Activated naive CD4-positive, alpha-beta T cell treated with Interleukin-2 at 50 U/mL for 16 hours (primary cell): ENCODE measurements at regions not wholly inside any gene's neighbourhood (a gene's known extent, or its start where the extent isn't known, plus 50 kb on each side); places are given as distances from the start of the nearest gene placed in this dataset.

Experiments
- DNase-seq: peaks from one replicate; pipeline ENCODE4 v3.0.0-alpha.2; 2020

DNA sequence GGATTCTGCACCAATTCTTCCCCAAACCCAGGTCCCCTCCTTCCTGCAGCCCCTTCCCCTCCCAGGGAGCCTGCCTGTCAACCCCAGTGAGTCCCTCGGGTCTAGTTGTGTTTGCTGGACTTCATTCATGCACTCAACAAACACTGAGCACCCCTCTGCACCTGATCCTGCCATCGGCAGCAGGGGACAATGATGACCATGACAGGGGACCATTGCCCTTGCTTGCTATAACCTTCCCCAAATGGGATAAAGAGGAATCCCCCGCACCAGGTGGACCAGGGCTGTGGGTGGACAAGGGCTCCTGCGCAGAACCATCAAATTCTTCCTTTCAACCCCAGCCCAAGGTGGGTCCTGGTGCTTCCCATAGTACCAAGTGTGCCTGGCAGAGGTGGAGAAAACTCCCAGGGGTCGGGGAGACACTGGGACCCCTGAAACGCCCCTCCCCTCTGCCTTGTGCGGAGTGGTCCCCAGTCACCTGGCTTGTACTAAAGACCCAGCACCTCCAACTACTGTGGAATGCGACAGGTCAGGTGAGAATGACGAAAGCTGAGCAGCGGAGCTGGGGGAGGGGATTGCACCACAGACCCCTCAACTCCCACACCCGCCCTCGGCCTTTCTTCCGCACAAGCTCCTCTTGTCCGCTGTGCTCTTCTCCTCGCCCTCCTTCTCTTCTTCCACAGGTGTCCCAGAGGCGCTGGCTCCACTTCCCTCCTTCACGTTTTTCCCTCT is 119.9 kb upstream of the ZNF217 start:
- no peak for DNase-seq

DNA sequence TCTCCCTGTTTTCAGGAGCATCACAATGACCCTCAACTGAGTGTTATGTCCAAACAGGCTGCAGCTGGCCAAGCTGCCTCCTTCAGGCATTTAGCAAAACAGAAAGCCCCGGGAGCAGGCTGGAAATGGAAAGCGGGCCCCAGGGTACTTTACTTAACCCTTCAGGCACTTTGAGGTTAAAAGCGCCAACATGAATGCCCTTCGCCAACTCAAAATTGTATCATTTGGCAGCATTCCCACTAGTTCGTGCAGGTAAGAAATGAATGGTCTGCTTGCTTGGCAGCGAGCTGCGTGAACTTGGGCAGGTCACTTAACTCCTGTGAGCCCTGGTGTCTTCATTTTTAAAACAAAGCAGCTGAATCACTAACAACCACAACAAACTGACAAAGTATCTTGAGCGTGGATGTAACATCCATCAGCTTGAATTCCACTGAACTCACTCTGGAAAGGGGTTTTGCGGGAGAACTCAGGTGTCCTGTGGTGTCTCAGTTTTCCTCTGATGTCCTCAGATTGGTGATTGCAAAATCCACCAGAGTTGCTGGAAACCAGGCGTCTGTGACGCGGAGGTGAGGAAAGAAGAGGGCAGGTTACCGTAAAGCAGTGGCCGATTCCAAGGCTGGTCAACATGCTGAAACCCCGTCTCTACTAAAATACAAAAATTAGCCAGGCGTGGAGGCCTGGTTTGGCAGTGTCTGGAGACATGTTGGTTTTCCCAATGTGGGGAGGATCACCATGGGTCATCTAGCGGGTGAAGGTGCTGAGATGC is 118.8 kb upstream of the ZNF217 start:
- DNase-seq, result no peak

DNA sequence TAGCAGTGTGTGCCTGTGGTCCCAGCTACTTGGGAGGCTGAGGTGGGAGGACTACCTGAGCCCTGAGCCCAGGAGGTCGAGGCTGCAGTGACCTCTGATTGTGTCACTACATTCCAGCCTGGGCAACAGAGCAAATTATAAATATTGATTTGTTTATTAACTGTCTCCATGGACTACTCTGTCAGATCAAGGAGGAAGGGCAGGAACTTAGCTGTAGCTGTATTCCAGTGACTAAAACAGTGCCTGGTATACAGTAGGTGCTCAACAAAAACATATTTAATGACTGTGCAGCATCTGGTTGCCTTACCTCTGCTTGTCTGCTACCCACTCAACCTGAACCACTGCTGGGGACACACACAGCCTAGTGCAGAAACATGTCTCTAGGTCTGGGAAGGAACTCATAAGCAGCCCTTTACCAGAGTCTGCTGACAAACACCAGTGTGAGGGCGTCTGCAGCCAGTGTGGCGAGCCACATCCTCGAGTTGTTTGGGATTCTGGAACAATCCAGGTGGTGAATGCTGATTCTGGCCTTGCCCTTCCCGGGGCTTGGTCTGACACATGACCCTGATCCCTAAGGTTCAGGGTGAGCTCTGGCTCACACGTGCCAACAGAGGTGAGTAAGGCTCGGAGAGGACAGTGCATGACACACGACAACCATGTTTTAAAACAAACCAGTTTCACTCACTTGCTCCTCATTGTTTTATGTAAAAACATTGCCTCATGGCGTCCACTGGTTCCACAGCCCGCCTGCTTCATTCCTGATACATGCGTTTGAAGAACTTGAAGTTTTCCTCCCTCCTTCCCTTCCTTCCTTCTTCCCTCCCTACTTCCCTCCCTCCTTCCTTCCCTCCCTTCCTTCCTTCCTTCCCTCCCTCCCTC is 117.9 kb upstream of the ZNF217 start:
- DNase-seq, result no peak

DNA sequence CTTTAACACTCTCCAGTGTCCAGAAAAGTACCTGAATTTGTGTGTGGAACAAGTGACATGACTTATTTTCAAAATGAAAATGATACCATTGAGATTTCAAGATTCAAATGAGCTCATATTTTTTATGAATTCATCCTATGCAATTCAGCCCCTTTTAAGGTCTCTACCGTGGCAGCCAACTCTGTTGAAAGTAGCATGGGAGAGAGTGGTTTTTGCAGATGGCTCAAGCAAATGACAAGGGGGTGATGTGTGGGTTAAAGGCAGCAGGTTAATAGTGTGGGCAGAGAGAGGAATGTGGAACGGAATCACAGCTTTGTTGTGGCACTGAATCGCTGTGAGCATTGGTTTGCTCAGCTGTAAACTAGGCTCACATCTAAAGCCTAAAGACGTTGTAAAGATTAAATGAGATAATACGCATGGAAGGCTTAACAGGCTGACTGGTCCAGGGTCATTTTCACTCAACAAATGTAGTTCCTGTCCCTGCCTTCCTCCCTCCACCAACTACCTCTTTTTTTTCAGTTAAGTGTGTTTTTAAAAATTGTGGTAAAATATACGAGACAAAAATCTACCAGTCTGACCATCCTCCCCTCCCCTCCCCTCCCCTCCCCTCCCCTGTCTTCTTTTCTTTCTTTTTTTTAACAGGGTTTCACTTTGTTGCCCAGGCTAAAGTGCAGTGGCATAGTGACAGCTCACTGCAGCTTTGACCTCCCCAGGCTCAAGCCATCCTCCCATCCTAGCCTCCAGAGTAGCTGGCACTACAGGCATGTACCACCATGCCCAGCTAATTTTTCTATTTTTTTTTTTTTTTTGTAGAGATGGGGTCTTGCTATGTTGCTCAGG is 114.7 kb upstream of the ZNF217 start:
- DNase-seq, result peak; percentile 47

DNA sequence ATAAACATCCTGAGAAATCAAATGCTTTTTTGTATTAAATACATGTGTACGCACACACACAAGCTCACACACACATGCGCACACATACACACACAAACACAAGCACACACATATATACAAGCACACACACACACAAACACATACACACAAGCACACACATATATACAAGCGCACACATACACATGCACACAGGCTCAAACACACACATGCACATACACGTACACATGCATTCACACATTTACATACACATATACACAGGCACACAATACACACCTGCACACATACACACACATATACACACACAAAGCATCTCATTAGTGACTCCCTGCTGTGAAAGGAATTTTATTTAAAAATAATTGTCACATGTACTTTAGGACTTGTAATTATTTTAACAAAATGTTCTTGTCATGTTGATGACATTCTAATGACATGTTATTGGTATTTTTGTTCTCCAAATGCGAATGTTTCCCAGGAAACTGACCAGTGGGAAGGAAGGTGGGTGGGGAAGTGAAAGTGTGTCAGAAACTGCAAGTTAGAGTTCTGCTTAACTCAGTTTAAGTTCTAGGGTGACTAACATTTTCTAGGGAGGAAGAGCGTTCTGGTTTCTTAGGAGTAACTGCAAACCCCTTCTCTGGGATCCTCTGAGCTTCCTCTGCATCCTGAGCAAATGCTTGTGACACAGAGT is 113.9 kb upstream of the ZNF217 start:
- DNase-seq, result peak; percentile 53

DNA sequence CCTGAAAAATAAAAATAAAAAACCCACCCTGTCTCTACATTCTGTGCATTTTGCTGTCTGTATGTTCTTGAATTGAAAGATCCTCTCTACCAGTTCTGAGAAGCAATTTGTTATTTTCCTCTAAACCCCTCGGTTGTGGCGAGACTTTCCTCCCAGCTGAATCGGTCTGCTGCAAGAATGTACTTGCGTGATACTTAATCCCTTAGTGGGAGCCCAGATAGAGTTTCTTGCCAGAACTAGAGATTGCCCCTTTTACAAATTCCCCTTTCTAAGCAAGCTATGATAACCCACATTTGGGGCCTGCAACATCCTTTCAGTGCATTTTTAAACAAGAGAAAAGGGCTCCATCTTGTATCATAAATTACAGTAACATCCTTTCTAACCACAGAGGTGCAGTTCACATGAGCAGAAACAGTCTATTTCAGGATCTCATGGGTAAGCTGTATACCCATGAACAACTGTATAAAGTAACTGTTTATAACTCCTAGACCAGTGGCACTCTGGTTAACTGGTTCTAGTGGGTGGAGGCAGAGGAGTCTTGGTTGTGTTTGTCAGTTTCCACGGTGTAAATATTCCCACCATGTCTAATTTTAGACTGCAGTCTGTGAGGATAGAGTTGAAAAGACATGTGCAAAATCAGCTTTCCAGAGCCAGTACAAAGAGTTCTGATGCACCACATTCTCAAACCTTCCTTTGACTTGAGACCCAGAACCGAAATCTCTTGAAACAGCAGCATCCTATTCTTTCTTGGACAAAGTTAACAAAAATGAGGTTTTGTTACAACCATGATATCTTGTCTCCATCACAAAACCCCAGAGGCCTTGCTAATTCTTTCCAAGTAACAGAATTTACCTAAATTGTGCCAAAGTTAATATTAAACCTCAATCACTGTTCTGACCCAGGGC is 113.1 kb upstream of the ZNF217 start:
- no peak for DNase-seq

DNA sequence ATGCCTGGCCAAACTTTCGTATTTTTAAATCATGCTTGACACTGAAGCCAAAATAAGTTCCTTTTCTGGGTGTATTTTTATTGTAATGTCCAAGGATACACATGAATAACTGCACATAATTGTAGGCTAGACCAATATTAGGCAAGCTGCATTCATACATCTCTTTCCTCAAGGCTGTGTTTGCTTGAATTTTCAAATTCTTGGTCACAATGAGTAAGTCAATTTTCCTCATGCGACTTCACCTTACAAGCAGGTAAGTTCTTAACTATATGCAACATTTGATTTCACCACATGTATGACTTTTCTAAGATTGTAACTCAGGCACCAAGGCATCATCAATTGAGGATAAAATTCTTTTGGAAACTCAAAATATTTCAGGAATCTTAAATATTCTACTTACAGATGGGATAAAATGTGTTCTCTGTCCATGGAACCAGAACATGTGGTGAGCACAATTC is 112.4 kb upstream of the ZNF217 start:
- no peak for DNase-seq

DNA sequence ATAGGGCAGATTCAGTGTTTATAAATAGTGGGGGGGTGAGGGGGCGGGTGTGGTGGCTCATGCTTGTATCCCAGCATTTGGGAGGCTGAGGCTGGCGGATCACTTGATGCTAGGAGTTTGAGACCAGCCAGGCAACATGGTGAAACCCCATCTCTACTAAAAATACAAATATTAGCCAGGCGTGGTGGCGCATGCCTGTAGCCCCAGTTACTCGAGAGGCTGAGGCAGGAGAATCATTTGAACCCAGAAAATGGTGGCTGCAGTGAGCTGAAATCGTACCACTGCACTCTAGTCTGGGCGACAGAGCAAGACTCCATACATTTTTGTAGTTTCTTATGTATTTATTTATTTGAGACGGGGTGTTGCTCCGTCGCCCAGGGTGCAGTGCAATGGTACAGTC is 109.0 kb upstream of the ZNF217 start:
- no peak for DNase-seq

DNA sequence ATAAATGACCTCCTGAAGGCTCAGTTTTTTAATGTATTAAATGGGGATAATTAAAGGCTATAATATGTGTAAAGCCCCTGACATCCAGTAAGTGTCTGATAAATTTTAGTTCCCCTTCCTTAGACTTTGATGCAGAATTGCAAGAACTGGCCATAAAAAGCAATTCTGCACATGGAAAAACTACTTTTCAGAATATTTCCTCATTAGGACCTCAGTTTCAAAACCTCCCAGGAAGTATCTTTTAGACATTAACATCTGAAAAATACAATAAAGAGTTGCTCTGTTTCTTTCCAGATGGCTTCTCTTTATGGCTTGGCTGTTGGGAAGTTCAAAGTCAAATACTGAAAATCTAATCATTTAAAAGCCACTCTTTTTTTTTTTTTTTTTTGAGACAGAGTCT is 106.3 kb upstream of the ZNF217 start:
- DNase-seq, result no peak

DNA sequence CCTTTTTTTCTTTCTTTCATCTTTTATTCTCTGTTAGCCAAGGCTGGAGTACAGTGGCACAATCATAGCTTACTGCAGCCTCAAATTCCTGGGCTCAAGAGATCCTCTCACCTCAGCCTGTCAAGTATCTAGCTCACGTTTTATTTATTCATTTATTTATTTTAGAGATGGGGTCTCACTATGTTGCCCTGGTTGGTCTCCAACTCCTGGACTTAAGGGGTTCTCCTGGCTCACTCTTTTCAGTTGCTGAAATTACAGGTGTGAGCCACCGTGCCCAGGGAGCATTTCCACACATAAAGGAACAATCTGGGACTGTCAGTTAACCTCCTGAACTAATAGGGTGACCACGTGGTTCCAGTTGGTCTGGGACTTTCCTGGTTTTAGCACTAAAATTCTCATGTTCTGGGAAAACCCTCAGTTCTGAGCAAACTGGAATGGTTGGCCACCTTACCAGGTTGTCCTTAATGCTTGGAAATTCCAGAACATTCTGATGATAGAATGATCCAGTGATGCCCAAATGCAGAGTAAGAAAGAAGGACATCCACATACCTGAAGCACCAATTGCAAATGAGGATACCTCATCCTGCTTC is 105.5 kb upstream of the ZNF217 start:
- DNase-seq, result no peak

DNA sequence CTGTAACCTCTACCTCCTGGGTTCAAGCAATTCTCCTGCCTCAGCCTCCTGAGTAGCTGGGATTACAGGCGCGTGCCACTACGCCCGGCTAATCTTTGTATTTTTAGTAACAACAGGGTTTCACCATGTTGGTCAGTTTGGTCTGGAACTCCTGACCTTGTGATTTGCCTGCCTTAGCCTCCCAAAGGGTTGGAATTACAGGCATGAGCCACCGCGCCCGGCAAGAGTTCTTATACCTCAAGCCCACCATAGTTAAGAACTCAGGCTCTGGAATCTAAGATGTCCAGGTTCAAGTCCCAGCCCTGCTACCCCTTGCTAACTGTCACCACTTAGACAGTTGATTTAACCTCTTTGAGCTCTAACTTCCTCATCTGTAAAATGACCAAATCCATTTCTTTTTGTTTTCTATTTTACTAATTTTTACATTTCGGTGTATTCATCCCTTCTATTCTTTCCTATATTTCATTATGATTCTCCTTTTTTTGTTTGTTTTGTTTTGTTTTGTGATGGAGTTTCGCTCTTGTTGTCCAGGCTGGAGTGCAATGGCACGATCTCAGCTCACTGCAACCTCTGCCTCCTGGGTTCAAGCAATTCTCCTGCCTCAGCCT is 104.8 kb upstream of the ZNF217 start:
- DNase-seq, result no peak

DNA sequence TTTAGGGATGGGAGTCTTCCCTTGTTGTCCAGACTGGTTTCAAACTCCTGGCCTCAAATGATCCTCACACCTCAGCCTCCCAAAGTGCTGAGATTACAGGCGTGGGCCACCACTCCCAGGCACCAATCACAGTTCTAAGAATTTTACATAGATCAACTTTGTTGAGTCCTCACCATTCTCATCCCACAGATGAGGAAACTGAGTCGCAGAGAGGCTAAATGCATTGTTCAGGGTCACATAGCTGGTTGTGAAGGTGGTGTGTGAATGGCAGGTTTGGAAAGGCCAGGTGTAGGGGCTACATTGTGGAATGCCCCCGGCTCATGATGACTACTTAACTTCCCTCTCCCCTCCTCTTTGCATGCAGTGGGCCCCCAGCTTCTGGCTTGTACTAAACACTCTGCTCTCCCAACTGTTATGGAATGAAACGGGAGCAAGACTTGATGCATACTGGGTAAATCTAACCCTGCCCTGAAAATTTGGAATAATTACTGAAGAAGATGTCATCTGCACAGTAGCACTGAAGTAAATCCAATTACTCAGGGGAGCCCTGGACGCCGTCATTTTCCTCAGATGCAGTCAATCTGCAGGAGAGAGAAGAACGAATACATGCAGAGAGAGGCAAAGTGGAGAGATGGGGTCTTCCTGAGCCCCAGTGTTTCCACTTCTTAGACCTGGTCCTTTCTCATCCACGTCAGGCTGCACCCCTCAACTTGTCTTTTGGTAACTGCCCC is 102.3 kb upstream of the ZNF217 start:
- no peak for DNase-seq

DNA sequence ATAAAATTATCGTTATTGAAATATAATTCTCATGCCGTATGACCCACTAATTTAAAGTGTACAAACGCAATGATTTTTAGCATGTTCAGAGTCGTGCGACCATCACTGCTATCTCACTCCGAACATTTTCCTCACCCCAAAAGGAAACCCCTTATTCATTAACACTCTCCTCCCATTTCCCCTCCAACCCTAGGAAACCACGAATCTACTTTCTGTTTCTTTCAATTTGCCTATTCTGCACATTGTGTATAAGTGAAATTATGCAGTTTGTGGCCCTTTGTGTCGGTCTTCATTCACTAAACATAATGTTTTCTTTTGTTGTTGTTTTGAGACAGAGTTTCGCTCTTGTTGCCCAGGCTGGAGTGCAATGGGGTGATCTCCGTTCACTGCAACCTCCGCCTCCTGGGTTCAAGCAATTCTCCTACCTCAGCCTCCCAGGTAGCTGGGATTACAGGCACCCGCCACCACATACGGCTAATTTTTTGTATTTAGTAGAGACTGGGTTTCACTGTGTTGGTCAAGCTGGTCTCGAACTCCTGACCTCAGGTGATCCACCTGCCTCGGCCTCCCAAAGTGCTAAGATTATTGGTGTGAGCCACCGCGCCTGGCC is 99.7 kb upstream of the ZNF217 start:
- no peak for DNase-seq

DNA sequence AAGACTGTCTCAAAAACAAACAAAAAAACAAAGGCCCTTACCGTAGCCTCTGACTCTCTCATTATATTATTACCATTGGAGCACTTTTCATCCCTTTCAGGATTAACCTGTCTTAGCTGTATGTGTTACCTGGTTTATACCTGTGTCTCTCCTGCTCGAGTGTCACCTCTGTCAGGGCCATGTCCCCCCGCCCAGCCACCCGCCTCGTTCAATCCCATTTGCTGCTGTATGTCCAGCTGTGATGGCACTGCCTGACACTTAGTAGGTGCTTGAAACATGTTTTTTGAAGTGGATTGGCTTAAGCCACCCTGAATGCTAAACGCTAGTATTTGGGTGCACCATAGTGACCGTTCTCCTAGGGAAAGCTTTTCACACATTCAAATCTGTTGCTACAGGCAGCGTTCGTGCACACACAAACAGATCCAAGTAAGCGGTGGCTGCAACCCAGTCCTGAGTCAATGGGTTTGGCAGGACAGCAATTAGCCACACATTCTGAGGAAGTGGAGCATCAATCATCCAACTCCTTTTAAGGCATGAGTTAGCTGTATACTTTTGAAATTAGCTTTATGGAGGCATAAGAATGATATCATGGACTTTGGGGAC is 98.9 kb upstream of the ZNF217 start:
- DNase-seq, result no peak

DNA sequence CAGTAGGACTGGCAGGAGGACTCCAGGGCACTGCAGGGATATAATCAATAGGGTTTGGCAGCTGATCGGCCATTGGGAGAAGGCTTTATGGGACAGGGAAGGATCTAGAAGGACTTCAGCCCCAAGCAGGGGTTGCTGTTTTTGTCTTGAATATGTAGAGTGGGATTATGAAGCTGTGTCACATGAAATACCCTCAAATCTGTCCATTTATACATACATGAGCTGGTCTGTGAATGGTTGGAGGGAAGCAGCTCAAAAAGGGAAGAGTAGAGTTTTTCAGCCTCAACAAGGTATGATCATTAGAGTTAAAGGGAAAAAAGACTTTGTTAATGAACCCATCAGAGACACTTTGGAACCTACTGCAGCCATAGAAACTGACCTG is 98.2 kb upstream of the ZNF217 start:
- no peak for DNase-seq

DNA sequence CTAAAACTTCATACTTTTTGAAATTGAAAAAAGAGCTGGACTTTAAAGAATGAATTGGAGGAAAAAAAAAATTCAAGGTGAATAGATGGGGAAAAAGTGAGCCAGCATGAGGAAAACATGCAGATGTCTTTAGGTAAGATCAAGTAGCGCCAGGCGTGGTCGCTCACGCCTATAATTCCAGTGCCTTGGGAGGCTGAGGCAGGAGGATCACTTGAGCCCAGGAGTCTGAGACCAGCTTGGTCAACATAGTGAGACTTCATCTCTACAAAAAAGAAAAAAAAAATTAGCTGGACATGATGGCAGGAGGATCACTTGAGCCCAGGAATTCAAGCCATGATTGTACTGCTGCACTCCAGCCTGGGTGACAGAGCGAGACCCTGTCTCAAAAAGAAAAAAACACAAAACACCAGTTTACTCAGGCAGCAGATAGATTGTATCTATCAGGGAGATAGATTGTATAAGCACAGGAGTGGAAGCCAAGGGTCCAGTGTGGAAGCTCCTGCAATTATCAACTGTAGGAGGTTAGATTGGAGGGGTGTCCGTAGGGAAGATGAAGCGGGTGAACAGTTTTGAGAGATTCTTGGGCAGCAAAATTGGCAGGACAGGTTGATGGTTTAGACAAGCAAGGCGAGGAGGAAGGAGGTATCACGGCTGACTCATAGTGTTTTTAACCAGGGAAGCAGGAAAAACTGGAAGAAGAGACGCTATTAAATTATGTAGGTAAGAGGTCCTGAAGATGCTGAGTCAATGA is 97.6 kb upstream of the ZNF217 start:
- DNase-seq, result no peak

DNA sequence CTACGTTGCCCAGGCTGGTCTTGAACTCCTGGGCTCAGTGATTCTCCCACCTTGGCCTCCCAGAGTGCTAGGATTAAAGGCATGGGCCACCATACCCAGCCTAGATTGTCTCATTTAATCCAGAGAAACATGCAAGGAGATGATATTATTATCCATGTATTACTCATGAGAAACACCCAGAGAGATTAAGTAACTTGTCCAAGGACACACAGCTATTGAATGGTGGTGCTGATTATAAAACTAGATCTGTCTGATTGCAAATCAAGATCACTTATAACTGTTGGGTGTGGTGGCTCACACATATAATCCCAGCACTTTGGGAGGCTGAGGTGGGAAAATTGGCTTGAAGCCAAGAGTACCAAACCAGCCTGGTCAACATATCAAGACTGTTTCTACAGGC is 94.4 kb upstream of the ZNF217 start:
- DNase-seq, result no peak
